DMS 273 treated with DMSO at 0.1 percent for 48 hours (cell line): ENCODE measurements at regions not wholly inside any gene's neighbourhood (a gene's known extent, or its start where the extent isn't known, plus 50 kb on each side); places are given as distances from the start of the nearest gene placed in this dataset.

Source experiments
- DNase-seq: peaks from one replicate; lab custom pipeline; 2025; lab: John Stamatoyannopoulos, UW

DNA sequence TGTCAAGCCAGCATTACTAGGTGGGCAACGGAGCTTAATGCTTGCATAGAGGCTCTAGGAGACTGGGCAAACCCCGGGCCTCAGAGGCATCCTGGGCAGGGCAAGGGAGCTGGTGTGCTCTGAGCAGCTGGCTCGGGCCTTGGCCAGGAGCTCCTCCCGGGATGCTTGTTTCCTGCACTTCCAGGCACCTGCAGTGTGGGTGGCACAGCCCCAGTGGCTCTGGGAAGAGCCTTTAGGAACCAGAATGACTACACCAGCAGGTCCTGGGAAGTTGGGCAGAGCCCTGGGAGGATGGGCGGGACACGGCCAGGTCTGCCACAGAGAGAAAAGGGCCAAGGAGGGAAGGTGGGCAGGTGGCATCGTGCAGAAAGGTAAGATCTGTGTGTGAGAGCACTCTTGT, 80.4 kb upstream of the CD93 start:
- no peak for DNase-seq

DNA sequence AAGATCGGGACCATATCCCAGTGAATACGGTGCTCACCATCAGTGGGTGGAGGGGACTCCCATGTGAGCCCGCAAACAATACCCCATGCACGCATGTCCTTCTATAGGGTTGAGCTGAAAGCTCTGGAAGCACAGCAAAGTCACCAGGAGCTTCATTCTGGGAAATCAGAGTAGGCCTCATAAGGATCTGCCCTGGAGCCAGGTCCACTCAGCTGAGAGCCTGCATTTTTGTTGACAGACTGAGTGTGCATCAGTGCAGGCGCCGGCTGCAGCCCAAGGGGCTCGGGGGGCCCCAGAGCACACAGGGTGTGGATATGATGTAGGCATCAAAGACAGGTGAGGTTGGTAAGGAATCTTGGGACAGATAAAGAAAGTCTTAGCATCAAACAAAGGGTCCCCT, 79.8 kb upstream of the CD93 start:
- DNase-seq: no peak

DNA sequence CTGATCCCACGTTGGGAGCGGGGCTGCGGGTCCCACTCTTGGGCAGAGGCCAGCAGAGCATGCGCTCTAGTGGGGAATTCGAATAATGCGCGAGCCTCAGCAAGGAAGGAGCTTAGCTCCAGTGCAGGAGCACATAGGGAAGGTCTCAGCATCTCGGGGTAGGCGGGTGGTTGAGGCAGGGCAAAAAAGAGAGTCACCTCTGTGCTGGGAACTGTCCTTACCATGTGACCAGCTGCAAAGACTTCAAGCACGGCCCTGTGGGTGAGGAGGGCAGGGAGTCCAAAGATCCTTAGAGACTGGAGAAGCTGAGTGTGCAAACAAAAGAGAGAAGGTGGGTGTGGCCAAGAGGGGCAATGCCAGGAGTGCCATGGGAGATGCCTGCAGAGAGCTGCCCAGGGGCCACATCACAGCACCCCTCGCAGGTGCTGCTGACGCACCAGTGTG, 79.2 kb upstream of the CD93 start:
- DNase-seq: no peak

DNA sequence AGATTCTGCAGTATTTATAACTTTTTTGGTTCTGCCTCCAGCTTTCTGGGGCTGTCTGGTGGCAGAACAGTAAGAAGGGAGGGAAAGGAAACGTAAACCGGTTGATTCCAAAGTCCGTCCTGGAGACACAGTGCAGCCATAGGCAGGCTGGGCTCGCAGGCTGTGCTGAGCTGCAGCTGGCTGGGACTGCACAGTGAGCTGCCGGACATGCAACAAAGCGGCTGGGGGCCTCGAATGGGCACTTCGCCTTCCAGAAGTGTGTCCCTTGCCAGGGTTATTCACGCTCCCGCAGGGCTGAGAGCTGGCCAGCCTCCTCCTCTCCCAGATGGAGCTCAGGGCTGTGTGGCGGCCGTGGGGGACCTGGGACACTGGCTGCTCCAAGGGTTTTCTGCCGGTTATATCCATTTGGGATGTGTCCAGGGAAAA, 78.1 kb upstream of the CD93 start:
- no peak for DNase-seq

DNA sequence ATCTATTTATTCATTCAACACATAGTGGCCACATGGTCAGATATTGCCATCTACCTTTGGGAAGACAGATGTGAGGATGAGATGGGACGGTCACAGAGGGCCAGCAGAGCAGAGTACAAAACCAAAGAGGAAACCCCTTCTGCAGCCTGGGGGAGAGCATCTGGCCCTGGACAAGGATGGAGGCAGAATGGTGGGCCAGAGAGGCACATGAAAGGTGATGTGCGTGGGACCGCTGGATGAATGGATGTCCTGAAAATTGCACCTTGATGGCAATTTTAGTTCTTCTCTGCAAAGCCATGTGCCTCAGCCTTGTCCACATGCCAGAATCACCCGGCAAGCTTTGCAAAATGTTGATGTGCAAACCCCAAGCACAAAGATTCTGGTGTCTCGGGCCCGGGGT, 77.4 kb upstream of the CD93 start:
- no peak for DNase-seq

DNA sequence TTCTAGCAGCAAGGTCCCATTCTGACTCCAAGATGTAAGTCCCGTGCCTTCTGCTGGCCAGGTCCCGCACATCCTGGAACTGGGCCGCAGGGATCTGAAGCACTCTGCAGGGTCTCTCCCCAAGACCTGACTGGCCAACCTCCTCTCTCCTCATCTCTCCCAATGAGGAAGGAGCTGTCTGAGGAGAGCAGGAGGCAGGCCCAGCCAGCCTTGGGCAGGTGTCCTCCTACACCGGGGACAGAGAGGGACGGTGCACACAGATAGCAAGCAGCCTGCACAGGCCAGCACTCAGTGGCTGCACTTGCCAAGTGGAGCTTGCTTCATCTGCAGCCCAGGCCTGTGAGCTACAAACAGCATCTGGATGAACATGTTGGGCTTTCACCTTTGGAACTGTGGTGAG, 76.8 kb upstream of the CD93 start:
- DNase-seq: no peak

DNA sequence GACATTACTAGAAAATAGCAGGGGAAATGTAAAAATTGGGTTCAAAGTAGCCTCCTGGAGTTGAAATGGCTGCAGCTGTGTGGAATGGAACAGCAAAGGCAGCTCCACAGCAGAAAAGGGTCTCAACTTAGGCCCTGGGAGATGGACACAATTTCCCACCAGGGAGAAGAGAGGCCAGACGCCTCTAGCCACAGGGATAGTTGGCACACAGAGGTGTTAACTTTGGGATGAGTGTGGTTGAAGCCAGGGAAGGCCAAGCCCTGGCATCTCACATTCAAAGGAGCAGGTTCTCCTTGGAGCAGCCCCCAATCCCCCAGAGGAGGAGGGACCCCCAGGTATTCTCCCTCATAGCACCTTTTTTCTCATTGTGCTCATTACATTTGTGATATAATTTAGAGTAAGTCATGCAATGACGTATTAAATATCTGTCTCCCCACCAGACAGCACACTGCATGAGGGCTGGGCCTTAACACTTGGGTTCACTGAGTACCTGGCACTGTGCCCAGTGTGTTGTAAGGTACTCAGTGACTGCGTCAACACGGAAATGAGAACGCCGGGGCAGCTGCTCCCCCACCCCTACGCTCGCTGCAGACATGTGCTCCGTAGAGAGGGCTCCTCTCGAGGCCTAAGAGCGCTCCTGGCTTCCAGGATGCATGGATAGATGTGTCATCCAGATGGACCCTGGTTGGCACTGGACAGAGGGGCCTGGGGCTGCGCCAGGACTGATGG, 76.0 kb upstream of the CD93 start:
- DNase-seq: no peak

DNA sequence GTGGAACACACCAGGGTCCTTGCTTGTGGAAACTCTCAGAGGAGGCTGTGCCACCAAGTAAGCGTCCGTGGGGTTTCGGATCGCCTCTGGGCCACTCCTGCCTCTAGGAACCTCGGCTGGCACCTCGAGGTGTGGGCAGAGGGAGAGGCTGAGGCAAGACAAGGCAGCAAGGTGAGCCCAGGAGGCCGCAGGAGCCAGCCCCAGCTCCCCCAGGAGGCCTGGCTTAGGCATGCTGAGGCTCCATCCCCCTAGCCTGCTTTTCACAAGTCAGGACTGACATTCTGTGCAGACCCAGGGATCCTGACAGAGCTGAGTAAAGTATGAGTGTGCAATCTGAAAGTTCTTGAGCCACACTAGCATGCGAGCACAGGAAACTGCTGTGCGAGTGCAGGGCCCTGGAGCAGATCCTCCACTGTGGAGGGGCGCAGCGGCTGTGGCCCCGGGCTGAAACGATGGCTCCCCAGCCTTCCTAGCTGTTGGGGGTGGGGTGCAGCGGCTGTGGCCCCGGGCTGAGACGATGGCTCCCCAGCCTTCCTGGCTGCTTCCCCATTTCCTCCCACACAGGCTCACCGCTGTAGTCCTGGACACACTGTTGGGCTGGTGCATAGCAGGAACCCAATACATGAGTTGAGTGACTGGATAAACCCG, 75.2 kb upstream of the CD93 start:
- no peak for DNase-seq

DNA sequence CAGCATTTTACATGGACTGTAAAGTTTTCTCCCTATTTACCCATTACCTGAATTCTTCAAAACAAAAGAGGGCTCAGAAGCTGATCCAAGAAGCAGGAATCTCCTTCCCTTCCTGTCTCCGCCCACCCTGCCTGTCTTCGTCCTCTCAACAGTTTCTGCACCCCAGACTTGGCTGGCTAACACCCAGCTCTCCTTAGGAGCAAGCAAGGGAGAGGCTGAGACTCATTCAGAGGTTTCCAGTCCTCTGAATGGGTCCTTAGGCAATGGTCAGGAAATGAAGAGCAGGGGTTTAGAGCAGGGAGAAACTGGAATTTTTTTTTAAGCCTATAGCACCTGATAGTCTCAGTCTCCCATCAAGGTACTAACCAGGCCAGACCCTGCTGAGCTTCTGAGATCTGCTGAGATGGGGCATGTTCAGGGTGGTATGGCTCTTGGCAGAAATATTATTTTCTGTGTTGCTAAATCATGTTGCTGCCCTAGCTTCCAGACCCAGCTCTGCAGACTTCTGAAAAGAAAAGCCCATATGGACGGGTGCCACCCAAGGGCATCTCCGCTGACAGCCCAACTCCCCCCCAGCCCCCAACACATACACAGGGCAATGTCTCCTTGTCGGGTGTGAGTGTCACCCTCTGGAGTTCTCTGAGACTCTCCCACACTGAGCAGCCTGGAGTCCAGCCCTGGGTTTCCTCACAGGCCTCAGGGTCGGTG, 74.6 kb upstream of the CD93 start:
- no peak for DNase-seq

DNA sequence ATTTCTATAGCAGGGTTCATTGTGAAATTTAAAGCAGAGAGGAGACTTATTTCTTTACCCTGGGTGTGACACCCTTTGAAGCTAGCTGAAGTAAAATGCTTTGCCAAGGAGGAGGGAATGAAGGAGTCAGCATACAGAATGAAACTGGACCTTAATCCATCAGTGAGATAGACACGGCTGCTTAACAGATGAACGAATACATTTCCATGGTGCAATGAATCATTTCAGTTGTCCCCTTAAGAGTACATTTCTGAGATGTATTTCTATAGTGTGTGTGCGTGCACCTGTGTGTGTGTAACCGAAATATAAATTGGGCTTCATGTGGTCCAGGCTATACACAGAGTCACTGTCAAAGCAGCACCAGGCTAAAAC, 73.8 kb upstream of the CD93 start:
- DNase-seq: no peak

DNA sequence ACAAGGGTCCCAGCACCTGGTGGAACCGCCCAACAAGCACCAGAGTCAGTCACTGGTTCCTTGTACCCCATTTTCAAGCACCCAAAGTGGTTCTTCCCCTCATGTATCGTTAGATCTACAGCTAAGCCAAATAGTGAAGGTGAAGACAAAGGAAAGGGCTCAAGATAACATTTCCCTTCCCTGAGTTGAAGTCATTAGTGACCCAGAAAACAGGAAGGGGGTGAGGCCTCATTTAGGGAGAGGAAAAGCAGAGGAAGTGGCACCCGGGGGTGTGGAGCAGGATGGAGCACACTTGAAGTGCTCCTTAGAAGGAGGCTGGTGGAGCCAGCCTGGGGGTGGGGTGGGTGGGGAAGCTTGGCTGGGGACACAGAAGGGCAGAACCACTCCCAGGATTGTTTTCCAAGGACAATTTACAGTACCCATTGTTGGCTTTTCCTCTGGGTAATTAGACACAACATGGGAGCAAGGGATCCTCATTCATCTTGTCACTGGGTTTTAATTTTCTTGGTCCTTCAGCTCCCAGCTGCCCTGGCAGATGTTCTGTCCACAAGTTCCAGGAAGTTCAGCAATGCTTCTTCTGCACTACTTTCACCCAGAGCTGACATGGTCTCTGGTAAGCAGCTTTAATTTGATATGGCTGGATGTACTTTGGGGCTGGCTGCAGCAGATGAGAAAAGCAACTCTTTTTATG, 73.3 kb upstream of the CD93 start:
- no peak for DNase-seq

DNA sequence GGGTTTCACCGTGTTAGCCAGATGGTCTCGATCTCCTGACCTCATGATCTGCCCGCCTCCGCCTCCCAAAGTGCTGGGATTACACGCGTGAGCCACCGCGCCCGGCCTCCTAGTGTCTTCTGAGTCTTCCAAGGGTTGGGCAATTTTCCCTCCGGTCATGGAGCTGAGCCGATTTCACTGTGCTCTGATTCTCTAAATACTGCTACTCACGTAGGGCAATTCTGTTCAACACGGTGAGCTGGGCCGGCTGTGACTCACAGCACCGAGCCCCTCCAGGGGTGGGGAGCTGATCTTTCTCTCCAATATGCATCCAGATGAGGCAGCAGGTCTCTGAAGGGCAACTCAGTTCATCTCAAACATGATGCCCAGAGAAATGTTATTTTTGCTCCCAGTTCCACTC, 71.6 kb upstream of the CD93 start:
- DNase-seq: no peak

DNA sequence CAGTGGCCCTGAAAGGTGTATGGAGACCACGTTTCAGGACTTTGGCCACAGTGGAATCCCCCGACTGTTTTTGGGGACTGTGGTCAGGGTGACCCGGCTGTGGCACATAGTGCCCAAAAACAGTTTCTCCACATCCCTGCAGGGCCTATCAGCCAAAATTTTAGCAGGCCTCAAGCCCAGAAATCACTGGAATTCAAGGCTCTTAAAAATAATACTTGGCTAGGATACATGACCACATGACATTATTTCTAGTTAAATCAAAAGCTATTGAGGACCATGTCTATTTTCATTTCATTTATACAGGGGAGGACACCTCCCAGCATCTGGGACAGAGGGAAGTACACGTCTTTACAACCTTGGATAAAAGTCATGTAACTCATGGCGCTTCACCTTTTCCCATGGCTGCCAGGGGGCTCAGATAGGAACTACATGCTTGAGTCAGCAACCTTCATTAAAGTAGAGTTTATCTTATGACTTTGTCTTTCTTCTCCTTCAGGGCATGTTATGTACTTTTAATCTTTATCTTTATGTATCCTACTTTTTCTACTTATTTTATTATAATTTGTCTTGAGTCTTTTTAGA, 70.8 kb upstream of the CD93 start:
- DNase-seq: no peak

DNA sequence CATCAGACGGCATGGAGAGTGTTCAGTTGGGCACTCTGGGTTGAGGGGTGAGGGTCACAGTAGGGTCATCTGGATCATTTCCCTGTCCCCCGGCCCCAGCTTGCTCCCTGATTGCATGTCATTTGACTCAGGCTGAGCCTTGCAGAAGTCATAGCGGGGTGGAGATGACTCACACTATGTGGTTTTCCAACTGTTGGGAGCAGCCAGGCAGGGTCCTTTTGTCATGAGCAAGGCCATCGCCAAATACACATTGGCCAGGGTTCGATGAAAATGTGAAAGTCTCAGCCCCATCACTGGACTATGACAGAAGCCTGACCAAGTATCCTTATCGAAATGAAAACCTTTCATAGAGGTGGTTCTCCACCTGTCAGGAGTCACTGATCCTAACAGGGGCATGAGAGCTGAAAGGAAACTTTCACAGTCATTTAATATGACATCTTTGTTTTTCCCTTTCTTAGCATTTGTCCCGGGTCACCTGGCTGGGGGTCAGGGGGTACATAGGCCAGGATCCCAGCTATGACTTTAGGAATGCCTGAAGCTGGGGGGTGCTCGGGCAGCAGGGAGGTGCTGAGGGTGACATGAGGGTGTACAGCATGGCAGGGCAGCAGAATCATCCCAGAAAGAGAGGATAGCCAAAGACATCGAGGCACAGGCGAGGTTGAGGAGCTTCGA, 70.2 kb upstream of the CD93 start:
- no peak for DNase-seq

DNA sequence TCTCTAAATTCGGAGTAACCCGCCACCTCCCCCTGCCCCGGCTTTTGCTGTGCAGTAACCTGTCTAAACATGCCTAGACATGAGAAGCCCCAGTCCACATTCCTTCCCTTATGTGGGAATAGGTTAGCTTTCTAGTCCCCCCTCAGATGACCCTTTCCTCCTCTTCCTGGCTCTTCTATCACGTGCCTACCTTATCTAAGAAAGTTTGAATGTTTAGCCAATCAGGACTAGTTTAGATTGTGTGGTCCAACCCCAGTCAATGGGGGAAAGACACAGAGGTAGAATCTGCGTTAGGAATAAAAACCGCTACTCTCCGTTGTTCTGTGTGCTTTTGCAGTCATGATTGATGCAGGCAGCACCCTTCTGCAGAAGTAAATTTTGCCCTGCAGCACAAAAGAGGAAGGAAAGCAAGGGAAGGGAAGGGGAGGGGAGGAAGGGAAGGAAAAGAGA, 69.0 kb upstream of the CD93 start:
- DNase-seq: no peak

DNA sequence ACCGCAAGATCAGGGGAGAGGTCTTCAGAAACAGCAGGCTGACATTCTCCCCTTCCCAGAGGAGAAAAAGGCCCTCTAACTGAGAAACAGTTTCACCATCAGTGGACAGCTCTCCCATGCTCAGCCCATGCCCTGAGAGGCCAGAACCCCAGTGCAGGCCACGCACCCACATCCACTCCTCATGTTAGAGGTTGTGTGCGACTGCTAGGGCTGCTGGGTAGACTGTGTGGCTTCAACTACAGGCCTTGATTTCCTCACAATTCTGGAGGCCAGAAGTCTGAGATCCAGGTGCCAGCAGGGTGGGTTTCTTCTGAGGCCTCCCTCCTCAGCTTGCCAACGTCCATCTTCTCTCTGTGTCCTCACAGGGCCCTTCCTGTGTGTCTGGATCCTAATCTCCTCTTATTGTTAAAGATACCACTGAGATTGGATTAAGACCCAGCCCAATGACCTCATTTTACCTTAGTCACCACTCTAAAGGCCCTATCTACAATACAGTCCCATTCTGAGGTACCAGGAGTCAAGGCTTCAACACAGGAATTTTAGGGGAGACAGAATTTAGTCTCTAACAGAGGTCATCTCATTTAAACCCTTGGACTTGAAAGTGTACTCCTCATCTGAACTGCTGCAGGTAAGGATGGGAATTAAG, 67.7 kb upstream of the CD93 start:
- no peak for DNase-seq

DNA sequence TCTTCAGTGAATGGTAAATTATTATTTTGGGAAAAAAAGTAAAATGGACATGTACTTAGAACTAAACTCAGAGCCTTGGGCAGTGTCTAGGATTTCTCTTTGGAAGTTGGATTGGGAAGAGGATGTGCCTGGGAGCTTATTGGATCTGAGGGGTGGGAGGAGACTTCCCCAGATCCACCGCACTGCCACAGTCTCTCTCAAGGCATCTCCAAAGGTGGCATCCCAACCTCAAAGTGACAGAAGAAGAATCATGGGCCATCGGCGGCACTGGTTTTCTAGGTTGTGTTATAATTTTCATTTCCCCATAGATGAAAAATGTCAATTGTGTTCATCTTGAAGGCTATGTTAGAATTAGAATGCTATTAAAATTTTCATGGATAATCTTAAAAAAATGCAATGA, 66.8 kb upstream of the CD93 start:
- no peak for DNase-seq

DNA sequence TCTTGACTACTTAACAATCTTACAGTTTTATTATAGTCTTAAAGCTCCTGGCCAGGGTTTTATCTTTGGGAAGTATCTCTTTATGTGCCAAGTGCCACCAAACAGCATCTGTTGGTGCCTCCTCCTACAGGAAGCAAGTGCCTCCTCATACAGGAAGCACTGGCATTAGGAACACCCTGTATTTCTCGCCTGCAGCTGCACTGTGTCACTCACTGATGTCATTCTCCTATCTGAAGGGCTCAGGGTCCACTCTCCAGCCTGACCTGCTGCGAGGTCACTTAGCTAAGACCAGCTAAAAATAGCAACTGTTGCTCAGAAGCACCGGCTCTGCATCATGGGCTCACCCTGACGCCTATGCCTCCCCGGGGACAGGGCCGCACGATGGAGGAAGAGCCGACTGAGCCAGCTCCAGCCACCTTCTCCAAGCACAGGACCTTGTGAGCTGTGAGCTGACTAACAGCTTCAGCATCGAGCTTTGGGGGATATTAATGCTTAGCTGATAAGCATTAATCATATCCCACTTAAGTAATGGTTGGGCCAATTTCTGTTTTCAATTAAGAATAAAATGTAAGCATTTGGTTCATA, 66.3 kb upstream of the CD93 start:
- DNase-seq: no peak

DNA sequence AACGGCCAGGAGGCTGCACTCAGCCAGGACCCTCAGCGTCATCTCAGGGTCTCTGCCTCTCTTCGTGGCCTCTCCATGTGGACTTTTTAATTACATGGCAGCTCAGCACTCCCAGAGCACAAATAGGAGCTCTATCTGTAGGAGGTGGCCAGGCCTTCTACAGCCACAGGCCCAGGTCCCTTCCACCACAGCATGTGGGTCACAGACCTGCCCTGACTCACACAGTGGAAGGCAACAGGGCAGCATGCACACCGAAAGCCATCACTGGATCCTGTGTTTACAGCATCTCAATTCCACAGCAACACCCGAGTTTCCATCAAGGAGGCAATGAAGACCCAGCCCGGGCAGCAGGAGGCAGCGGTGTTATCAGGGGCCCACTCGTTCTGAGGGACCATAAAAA, 65.8 kb upstream of the CD93 start:
- DNase-seq: no peak

DNA sequence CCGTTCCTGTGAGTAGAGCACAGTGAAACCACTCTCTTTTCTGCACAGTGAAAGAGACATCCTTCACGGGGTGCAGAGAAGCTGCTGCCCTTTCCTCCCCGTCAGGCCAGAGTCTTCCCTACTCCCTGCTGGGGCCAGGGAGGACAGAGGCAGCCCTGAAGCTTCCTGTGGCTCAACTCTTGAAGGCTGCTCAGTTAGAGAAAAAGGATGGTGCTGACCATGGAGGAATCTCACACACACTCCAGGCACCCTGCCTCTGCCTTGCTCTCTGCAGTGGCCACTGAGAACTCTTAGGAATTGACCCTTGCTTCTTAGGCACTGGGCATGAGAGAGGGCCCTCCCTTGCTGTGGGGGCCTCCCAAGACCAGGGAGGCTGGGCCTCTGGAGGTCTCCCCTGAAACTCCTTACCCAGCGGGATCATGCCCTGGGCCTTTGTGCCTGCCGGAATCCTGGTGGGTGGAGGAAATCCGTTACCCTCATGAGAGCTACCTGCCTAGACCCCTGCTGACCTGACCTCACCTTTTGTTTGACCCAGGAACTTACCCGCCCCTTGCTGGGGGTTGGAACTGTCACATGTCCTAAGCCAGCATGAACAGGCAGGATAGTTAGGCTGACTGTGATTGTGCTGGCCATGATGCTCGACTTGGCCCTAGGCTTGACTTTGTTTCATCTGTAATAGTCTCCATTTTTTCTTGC, 65.0 kb upstream of the CD93 start:
- DNase-seq: no peak
